ENCODE measurements at regions not wholly inside any gene's neighbourhood (a gene's known extent, or its start where the extent isn't known, plus 50 kb on each side); places are given as distances from the start of the nearest gene placed in this dataset.

- no peak for ATAC-seq
- Mint-ChIP-seq H3K27me3 (ENCODE audit: low read depth) (peaks cover 9% of the 10 kb centered on the region), H3K36me3 (ENCODE audit: insufficient read depth) (no peaks in the 10 kb centered on the region), H3K4me3 (no peak overlapping the region), H3K4me1 (ENCODE audit: low read depth) (no peaks in the 10 kb centered on the region), H3K9me3 (no peaks in the 10 kb centered on the region)
- DNase-seq, result no peak
Measured at GRCh38 chr2:200223205-200223784, 83.2 kb upstream of the SPATS2L start.

- Mint-ChIP-seq H3K36me3 (ENCODE audit: insufficient read depth) (no peaks in the 10 kb centered on the region), H3K27me3 (ENCODE audit: low read depth) (peaks cover 11% of the 10 kb centered on the region), H3K4me3 (no peak overlapping the region), H3K4me1 (ENCODE audit: low read depth) (no peaks in the 10 kb centered on the region), H3K9me3 (no peaks in the 10 kb centered on the region)
- DNase-seq (no peak), ATAC-seq (no peak)
Measured at GRCh38 chr2:200225951-200226350, 80.5 kb upstream of the SPATS2L start.

GRCh38 chr2:200226451-200227426 is 79.8 kb upstream of the SPATS2L start:
- no peaks in the 10 kb centered on the region for H3K36me3 Mint-ChIP-seq (ENCODE audit: insufficient read depth)
- no peaks in the 10 kb centered on the region for H3K4me1 Mint-ChIP-seq (ENCODE audit: low read depth)
- ATAC-seq (no peak), DNase-seq (no peak)
- H3K9me3 Mint-ChIP-seq, result no peaks in the 10 kb centered on the region
- no peak overlapping the region for H3K4me3 Mint-ChIP-seq
- peaks cover 11% of the 10 kb centered on the region for H3K27me3 Mint-ChIP-seq (ENCODE audit: low read depth)

GRCh38 chr2:200230716-200231115 is 75.8 kb upstream of the SPATS2L start:
- ATAC-seq, result no peak
- Mint-ChIP-seq H3K27me3 (ENCODE audit: low read depth) (peaks cover 13% of the 10 kb centered on the region), H3K4me1 (ENCODE audit: low read depth) (no peaks in the 10 kb centered on the region), H3K9me3 (no peaks in the 10 kb centered on the region), H3K36me3 (ENCODE audit: insufficient read depth) (no peaks in the 10 kb centered on the region), H3K4me3 (no peak overlapping the region)
- no peak for DNase-seq

GRCh38 chr2:200235533-200235932 is 71.0 kb upstream of the SPATS2L start:
- Mint-ChIP-seq H3K9me3 (no peaks in the 10 kb centered on the region), H3K36me3 (ENCODE audit: insufficient read depth) (no peaks in the 10 kb centered on the region), H3K4me3 (no peak overlapping the region), H3K4me1 (ENCODE audit: low read depth) (peaks cover 4% of the 10 kb centered on the region), H3K27me3 (ENCODE audit: low read depth) (peaks cover 6% of the 10 kb centered on the region)
- DNase-seq (no peak), ATAC-seq (no peak)

- Mint-ChIP-seq H3K36me3 (ENCODE audit: insufficient read depth) (no peaks in the 10 kb centered on the region), H3K9me3 (no peaks in the 10 kb centered on the region), H3K4me3 (no peak overlapping the region), H3K27me3 (ENCODE audit: low read depth) (peaks cover 6% of the 10 kb centered on the region), H3K4me1 (ENCODE audit: low read depth) (peaks cover 4% of the 10 kb centered on the region)
- ATAC-seq (peak; percentile 61 to 82), DNase-seq (no peak)
Measured at GRCh38 chr2:200239216-200239615, 67.3 kb upstream of the SPATS2L start.

GRCh38 chr2:200242570-200242969 is 63.9 kb upstream of the SPATS2L start:
- Mint-ChIP-seq H3K9me3 (no peaks in the 10 kb centered on the region), H3K4me1 (ENCODE audit: low read depth) (peaks cover 4% of the 10 kb centered on the region), H3K27me3 (ENCODE audit: low read depth) (peaks cover 12% of the 10 kb centered on the region), H3K36me3 (ENCODE audit: insufficient read depth) (no peaks in the 10 kb centered on the region), H3K4me3 (no peak overlapping the region)
- DNase-seq (no peak), ATAC-seq (no peak)

- Mint-ChIP-seq H3K36me3 (ENCODE audit: insufficient read depth) (no peaks in the 10 kb centered on the region), H3K4me3 (no peak overlapping the region), H3K9me3 (no peaks in the 10 kb centered on the region), H3K4me1 (ENCODE audit: low read depth) (peaks cover 4% of the 10 kb centered on the region), H3K27me3 (ENCODE audit: low read depth) (peaks cover 12% of the 10 kb centered on the region)
- ATAC-seq (no peak), DNase-seq (no peak)
Measured at GRCh38 chr2:200243441-200243840, 63.1 kb upstream of the SPATS2L start.

- no peaks in the 10 kb centered on the region for H3K9me3 Mint-ChIP-seq
- no peak for ATAC-seq
- peaks cover 3% of the 10 kb centered on the region for H3K4me1 Mint-ChIP-seq (ENCODE audit: low read depth)
- H3K27me3 Mint-ChIP-seq (ENCODE audit: low read depth), result peaks cover 12% of the 10 kb centered on the region
- H3K4me3 Mint-ChIP-seq, result no peak overlapping the region
- DNase-seq, result no peak
- H3K36me3 Mint-ChIP-seq (ENCODE audit: insufficient read depth), result no peaks in the 10 kb centered on the region
Measured at GRCh38 chr2:200244111-200244510, 62.4 kb upstream of the SPATS2L start.

- Mint-ChIP-seq H3K36me3 (ENCODE audit: insufficient read depth) (no peaks in the 10 kb centered on the region), H3K4me1 (ENCODE audit: low read depth) (no peaks in the 10 kb centered on the region), H3K9me3 (no peaks in the 10 kb centered on the region), H3K4me3 (no peak overlapping the region), H3K27me3 (ENCODE audit: low read depth) (peaks cover 12% of the 10 kb centered on the region)
- DNase-seq (no peak), ATAC-seq (no peak)
Measured at GRCh38 chr2:200247494-200247893, 59.0 kb upstream of the SPATS2L start.

- H3K4me1 Mint-ChIP-seq (ENCODE audit: low read depth), result no peaks in the 10 kb centered on the region
- H3K9me3 Mint-ChIP-seq, result no peaks in the 10 kb centered on the region
- no peak for DNase-seq
- ATAC-seq, result no peak
- no peak overlapping the region for H3K4me3 Mint-ChIP-seq
- H3K27me3 Mint-ChIP-seq (ENCODE audit: low read depth), result peaks cover 17% of the 10 kb centered on the region
- H3K36me3 Mint-ChIP-seq (ENCODE audit: insufficient read depth), result no peaks in the 10 kb centered on the region
Measured at GRCh38 chr2:200252265-200253067, 54.0 kb upstream of the SPATS2L start.

- H3K4me3 Mint-ChIP-seq, result no peak overlapping the region
- DNase-seq, result no peak
- no peak for ATAC-seq
- peaks cover 17% of the 10 kb centered on the region for H3K27me3 Mint-ChIP-seq (ENCODE audit: low read depth)
- no peaks in the 10 kb centered on the region for H3K9me3 Mint-ChIP-seq
- H3K36me3 Mint-ChIP-seq (ENCODE audit: insufficient read depth), result no peaks in the 10 kb centered on the region
- H3K4me1 Mint-ChIP-seq (ENCODE audit: low read depth), result no peaks in the 10 kb centered on the region
Measured at GRCh38 chr2:200253639-200254038, 52.9 kb upstream of the SPATS2L start.

GRCh38 chr2:200254773-200255172 is 51.7 kb upstream of the SPATS2L start:
- H3K4me1 Mint-ChIP-seq (ENCODE audit: low read depth), result no peaks in the 10 kb centered on the region
- DNase-seq, result no peak
- H3K9me3 Mint-ChIP-seq, result no peaks in the 10 kb centered on the region
- no peak overlapping the region for H3K4me3 Mint-ChIP-seq
- peaks cover 16% of the 10 kb centered on the region for H3K27me3 Mint-ChIP-seq (ENCODE audit: low read depth)
- no peaks in the 10 kb centered on the region for H3K36me3 Mint-ChIP-seq (ENCODE audit: insufficient read depth)
- no peak for ATAC-seq

GRCh38 chr2:200255549-200255948 is 50.9 kb upstream of the SPATS2L start:
- Mint-ChIP-seq H3K9me3 (no peaks in the 10 kb centered on the region), H3K36me3 (ENCODE audit: insufficient read depth) (no peaks in the 10 kb centered on the region), H3K27me3 (ENCODE audit: low read depth) (peaks cover 16% of the 10 kb centered on the region), H3K4me1 (ENCODE audit: low read depth) (no peaks in the 10 kb centered on the region), H3K4me3 (no peak overlapping the region)
- ATAC-seq, result no peak
- DNase-seq, result no peak
